Eye (tissue), 1 donor: ENCODE measurements at regions not wholly inside any gene's neighbourhood (a gene's known extent, or its start where the extent isn't known, plus 50 kb on each side); places are given as distances from the start of the nearest gene placed in this dataset.

ENCODE experiments used
- DNase-seq: peaks from one replicate; pipeline ENCODE4 v3.0.0-alpha.2; 2015

DNA sequence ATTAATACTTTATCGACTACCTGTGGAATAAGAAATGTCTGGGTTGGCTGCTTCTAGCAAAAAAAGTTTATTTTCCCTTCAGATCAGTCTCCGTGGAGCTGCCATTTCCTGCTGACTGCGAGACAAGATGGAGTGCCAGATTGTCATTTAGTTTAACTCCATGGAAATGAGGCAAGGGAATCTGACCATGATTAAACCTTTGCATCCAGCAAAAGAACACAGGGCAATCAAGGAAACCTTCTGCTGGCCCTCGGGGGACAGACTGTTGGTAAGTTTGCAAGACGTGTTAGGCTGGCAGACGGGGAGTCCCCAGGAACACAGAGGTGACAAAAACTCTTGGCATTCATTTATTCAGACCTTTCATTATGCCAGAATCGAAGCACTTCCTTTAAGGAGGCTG lies 52.2 kb upstream of the SPACA1 start:
- no peak for DNase-seq

- DNase-seq = no peak
Observed at GRCh38 chr6:87993356-87993755, 54.3 kb upstream of the SPACA1 start.

- DNase-seq = no peak
Observed at GRCh38 chr6:87990871-87991270, 56.8 kb upstream of the SPACA1 start.

DNA sequence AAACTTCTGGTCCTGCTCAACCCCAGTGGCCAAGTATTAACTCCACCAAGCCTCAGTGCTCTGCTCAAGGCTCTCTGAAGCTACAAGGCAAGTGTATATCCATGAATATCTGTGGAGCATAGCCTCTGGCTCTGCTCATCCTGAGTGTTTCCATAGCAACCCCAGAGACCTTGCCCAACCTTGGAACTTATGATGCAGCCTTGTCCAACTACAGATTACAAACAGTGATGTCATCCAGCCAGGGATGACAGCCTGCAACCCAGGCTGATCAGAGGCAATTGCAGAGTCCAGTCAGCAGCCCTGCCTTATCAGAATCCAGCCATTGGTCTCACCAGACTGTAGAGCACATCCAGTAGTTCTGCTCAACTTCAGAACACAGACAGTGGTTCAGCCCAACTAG lies 65.5 kb upstream of the SPACA1 start:
- no peak for DNase-seq

DNA sequence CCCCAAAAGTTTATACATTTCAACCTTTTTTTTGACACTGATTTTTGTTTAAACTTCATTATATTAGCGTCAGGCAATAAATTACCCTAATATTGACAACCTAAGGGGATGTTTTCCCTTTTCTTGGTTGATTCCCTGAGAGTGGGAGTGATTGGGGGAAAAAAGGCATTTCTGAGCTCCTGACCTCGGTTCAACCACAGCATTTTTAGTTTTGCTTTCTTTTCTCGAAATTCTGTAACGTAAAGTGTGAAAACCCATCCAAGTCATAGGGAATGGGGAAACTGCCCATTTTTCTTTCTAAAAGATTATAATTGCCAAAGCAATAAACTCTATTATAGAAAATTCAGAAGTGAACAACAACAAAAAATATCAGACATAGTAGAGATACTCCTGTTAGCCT lies 67.9 kb upstream of the SPACA1 start:
- DNase-seq = no peak

DNA sequence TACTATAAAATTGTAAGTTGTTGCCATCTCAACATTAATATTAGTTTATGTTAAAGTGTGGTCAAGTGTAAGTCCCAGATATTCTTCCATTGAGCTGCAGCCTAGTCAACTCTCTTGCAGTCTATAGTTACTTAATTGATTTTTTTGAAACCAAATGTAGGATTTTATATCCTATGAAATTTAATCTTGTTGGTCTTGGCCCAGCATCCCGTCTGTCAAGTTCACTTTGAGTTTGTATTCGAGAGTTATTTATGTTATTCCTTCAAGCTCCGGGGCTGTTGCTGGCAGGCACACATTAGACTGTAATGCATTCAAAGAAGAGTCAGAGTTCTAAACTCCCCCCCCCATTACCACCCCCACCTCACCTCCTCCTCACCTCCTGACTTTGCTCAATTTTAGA lies 71.0 kb upstream of the SPACA1 start:
- DNase-seq = no peak

DNA sequence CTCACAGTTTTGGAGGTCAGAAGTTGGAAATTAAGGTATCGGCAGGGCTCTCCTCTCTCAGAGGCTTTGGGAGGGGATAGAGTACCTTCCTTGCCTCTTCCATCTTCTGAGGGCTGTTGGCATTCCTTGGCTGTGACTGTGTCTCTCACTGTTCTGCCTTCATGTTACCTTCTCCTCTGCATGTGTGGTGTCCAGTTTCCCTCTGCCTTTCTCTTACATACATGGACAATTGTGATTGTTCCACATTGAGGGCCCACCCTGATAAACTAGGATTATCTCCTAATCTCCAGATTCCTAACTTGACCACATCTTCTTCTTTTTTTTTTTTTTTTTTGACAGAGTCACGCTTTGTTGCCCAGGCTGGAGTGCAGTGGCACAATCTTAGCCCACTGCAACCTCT lies 72.1 kb upstream of the SPACA1 start:
- DNase-seq = no peak

GRCh38 chr6:87972279-87972678 lies 75.4 kb upstream of the SPACA1 start:
- DNase-seq = no peak

GRCh38 chr6:87971605-87972262 lies 75.9 kb upstream of the SPACA1 start:
- DNase-seq = no peak

DNA sequence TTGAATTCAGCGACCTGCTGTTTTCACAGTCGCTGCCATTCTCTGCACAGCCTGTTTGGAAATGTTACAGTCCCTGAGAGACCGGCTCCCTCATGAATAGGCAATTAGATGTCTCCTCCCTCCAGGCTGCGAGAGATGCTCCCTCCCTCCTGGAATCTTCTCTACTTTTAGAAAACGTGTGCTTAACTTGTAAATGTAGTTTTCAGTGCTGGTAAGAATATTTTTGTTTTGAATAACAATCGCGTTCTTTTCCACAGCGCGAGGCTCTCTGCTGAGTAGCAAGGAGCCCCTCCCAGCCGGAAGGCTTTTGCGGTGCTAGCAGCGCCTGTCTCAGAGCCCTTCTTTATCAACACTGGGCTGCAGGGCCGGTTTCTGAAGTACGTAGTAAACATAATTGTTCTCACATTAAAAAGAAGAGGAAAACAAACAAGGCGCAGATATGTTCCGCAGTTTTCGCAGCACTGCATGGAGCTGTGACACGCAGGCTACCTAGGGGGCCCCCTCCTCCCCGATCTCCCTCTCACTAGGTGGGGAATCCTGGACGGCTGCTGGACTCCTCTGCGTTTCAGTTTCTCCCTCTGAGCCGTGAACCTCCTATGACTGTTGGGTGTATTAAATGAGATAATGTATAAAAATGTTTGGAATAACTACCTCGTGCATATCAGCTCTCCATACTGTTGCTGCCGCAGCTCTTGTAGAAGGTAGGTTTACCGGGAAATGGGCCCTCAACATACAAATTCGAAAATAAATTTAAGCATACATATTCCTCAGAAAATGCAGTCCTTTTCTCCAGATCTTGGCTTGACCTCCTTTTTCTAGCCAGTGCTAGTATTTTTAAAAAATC lies 79.0 kb upstream of the SPACA1 start:
- peak; percentile 75 for DNase-seq

DNA sequence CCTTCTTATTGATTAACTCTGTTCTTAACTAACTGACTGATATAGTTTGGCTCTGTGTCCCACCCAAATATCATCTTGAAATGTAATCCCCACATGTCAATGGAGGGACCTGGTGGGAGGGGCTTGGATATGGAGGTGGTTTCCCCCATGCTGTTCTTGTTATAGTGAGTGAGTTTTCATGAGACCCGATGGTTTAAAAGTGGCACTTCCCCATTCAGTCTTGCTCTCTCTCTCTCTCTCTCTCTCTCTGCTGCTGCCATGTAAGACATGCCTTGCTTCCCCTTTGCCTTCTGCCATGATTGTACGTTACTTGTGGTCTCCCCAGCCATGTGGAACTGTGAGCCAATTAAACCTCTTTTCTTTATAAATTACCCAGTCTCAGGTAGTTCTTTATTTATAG lies 81.8 kb upstream of the SPACA1 start:
- no peak for DNase-seq

- DNase-seq = no peak
Observed at GRCh38 chr6:87959083-87959482, 88.6 kb upstream of the SPACA1 start.

DNA sequence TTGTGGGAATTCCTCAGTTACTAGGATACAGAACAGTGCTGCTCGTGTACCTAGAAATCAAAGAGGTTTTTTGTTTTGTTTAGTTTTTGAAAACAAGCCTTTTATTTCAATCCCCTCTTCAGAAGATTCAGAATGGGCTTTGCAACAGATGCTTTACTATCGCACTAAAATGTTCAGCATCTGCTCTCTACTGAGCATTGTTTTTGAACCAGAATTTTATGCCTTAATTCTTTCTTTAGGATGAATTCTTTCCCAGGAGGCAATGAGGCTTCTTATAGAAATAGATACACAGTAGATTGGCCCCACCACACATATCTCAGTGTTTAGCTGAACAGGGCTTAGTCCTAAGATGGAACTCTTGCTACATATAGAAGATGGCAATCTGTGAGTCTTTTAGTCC lies 95.9 kb upstream of the SPACA1 start:
- no peak for DNase-seq

DNA sequence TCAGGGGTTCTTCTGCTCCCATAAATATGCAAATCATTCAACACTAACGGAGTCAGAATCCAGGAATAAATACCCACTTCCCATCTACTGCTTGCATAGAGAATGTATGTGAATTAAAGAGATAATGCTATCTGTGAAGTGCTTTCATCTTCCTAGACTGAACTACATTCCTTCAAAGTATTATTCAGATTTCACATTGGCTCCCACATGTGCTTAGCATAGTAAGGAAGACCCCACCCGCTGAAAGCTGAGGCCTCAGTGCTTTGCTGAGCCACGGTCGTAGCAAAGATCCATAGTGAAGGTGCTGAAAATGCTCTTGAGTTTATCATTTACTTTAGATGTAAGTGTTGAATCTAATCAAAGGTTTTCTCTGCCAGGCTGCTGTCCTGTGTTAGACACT lies 97.0 kb upstream of the SPACA1 start:
- DNase-seq = no peak

DNA sequence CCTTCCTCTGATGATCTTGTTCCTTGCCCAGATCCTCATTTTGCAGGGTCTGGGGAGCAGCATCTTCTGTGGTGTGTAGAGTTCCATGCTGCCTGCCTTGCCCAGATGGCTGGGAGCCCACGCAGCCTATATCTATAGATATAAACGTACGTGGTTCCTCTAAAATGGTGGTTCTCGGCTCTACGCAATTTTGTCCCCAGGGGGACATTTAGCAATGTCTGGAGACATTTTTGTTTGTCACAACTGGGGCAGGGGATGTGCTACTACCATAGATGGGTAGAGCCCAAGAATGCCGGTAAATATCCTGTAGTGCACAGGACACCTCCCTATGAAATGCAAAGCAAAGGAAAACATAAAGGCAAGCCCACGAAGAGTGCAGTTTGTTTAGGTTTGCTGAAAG lies 98.4 kb upstream of the SPACA1 start:
- DNase-seq = no peak

- DNase-seq = no peak
Observed at GRCh38 chr6:87946669-87947068, 101.0 kb upstream of the SPACA1 start.

- peak; percentile 61 for DNase-seq
Observed at GRCh38 chr6:87945966-87946365, 101.7 kb upstream of the SPACA1 start.

- peak; percentile 88 for DNase-seq
Observed at GRCh38 chr6:87945181-87945580, 102.5 kb upstream of the SPACA1 start.

DNA sequence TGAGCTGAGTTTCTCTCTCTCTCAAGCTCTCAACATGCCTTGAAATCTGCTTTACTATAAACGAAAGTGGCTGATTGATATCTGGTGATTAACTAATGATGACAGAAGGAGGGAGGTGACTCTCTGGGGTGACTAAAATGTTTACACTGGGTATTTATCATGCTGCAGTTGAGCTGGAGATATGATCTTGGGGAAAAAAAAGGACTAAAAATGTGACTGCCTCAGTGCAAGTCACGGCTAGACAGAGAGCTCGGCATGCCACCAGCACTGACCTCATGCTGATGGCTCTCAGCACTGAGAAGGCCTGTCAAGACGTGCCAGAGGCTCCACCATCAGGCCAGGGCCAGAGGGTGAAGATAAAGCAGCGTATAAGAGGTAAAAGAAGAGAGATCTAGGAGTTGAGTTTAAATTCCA lies 103.1 kb upstream of the SPACA1 start:
- peak; percentile 86 for DNase-seq

GRCh38 chr6:87943191-87943590 lies 104.5 kb upstream of the SPACA1 start:
- no peak for DNase-seq

GRCh38 chr6:87941556-87942358 lies 105.9 kb upstream of the SPACA1 start:
- DNase-seq = no peak

DNA sequence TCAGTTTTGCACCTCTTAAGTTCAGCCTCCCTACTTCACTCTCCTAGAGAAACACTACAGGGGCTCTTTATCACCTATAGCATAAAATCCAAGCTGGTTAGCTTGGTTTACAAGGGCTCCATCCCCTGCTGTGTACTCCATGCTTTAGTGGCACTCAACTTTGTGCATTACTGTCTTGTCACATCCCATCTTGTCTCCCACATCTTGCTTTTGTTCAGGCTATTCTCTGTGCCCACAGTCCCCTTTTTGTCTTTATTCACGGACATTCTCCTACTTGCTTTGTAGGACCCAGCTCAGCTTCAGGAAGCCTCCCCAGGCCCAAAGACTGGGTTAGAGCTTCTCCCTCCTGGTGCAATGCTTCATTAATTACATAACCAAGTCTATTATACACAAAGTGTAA lies 107.9 kb upstream of the SPACA1 start:
- DNase-seq = peak; percentile 92

GRCh38 chr6:87938287-87938686 lies 109.4 kb upstream of the SPACA1 start:
- no peak for DNase-seq

GRCh38 chr6:87936065-87936464 lies 111.6 kb upstream of the SPACA1 start:
- no peak for DNase-seq
